ENCODE measurements at regions not wholly inside any gene's neighbourhood (a gene's known extent, or its start where the extent isn't known, plus 50 kb on each side); places are given as distances from the start of the nearest gene placed in this dataset.

DNA sequence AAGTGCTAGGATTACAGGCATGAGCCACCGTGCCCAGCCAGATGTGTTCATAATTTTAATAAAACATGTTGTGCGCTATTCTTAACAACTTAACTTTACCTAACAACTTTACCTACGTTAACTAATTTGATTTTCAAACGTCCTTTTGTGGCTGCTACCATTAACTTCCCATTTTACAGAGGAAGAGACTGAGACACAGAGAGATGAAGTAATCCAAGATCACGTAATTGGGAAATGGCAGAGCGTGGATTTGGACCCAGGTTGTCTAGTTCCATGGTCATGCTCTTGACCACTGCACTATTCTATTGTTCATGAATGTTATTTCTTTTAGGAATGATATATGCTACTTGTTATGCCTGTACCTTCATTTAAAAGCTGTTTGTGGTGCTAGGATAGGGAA lies 80.3 kb upstream of the MTPN start:
- TF ChIP-seq, protein P1, sequence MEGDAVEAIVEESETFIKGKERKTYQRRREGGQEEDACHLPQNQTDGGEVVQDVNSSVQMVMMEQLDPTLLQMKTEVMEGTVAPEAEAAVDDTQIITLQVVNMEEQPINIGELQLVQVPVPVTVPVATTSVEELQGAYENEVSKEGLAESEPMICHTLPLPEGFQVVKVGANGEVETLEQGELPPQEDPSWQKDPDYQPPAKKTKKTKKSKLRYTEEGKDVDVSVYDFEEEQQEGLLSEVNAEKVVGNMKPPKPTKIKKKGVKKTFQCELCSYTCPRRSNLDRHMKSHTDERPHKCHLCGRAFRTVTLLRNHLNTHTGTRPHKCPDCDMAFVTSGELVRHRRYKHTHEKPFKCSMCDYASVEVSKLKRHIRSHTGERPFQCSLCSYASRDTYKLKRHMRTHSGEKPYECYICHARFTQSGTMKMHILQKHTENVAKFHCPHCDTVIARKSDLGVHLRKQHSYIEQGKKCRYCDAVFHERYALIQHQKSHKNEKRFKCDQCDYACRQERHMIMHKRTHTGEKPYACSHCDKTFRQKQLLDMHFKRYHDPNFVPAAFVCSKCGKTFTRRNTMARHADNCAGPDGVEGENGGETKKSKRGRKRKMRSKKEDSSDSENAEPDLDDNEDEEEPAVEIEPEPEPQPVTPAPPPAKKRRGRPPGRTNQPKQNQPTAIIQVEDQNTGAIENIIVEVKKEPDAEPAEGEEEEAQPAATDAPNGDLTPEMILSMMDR (IDR thresholded peaks at IDR 0.05): no peak
- no peak for TF ChIP-seq POLR2A (IDR thresholded peaks at IDR 0.05)
